ENCODE measurements at regions not wholly inside any gene's neighbourhood (a gene's known extent, or its start where the extent isn't known, plus 50 kb on each side); places are given as distances from the start of the nearest gene placed in this dataset.
"Not testable (repeated sequence)": the region's sequence is repeated elsewhere in the genome, so short reads cannot be mapped to it uniquely, and the experiment has no call there.

DNA sequence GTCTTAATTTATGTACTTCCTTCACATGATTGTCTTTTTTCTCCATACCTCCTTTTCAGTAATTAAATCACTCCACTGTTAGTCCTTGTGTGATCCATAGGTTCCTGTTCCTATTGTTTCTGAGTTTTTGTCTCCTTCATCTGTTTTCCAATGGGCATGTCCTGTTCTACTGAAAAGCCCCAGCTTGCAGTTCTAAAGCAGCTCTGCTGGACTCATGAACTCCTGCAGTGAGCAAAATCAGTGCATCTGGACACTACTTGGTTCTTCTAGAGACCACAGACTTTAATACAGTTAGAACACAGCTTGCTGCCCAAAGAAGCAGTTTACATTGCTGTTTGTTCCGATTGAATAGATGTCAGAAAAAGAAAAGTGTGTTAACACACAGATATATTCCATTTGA is 593.3 kb upstream of the HS3ST5 start (continued):
- no peak for TF ChIP-seq RELA (CRISPR knock-in tag; IDR thresholded peaks at IDR 0.05; ENCODE audit: borderline replicate concordance)
- TF ChIP-seq, protein P1, sequence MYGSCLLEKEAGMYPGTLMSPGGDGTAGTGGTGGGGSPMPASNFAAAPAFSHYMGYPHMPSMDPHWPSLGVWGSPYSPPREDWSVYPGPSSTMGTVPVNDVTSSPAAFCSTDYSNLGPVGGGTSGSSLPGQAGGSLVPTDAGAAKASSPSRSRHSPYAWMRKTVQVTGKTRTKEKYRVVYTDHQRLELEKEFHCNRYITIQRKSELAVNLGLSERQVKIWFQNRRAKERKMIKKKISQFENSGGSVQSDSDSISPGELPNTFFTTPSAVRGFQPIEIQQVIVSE (CRISPR knock-in tag; IDR thresholded peaks at IDR 0.05; ENCODE audit: borderline replicate concordance): no peak

DNA sequence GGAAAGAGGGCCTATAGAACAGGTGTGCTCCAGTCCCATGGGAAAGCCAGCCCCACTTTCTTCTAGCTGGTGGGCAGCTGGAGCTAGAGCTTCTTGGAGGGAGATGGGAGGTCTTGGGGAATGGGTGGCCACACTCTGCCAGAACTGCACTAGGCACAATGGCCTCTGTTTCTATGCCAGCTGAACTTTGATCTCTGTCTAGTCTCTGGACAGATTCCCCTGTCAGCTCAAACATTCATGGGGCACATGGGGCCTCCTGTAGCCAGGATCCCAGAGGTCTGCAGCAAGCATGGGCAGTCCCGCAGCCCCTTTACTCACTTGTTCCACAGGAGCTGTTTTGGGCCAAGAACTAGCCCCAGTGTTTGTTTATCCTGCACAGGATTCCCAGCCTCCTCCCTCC is 591.3 kb upstream of the HS3ST5 start:
- POLR2A ChIA-PET: no interaction called here
- TF ChIP-seq, protein P2, sequence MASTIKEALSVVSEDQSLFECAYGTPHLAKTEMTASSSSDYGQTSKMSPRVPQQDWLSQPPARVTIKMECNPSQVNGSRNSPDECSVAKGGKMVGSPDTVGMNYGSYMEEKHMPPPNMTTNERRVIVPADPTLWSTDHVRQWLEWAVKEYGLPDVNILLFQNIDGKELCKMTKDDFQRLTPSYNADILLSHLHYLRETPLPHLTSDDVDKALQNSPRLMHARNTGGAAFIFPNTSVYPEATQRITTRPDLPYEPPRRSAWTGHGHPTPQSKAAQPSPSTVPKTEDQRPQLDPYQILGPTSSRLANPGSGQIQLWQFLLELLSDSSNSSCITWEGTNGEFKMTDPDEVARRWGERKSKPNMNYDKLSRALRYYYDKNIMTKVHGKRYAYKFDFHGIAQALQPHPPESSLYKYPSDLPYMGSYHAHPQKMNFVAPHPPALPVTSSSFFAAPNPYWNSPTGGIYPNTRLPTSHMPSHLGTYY (CRISPR knock-in tag; IDR thresholded peaks at IDR 0.05): no peak
- TF ChIP-seq, protein P3, sequence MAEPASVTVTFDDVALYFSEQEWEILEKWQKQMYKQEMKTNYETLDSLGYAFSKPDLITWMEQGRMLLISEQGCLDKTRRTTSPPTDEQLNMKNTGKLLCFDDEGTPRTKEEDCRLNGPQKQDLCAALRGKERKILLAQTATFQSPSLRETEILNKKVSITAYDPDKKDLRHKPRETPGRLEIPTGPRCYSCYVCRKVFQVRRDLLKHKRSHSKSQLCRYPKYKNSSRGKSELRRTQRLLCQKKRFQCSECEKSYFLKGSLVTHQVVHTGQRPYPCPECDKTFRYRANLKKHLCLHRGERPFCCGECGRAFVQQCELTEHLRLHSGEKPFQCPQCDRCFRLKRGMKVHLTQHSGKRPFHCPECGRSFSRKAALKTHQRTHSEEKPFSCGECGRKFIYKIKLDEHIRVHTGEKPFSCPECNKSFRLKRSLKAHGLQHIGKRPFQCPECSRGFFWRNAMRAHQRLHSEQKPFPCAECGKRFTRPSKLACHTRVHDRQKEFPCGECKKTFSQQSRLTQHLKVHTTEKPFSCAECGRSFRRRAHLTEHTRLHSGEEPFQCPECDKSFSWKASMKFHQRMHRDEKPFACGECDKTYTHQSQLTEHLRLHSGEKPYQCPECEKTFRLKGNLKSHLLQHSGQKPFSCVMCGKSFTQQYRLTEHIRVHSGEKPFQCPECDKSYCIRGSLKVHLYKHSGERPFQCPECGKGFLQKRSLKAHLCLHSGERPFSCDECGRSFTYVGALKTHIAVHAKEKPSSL (CRISPR knock-in tag; conservative IDR thresholded peaks at IDR 0.05): no peak
- TF ChIP-seq ZNF232 (CRISPR knock-in tag; IDR thresholded peaks at IDR 0.05) (no peak), CREM (CRISPR knock-in tag; IDR thresholded peaks at IDR 0.05) (no peak), ETV6 (CRISPR knock-in tag; IDR thresholded peaks at IDR 0.05) (no peak), EMX1 (CRISPR knock-in tag; IDR thresholded peaks at IDR 0.05) (no peak), TEAD1 (CRISPR knock-in tag; IDR thresholded peaks at IDR 0.05) (no peak), NFATC4 (CRISPR knock-in tag; IDR thresholded peaks at IDR 0.05) (no peak), FOXJ3 (CRISPR knock-in tag; IDR thresholded peaks at IDR 0.05; ENCODE audit: borderline replicate concordance) (no peak), RORB (CRISPR knock-in tag; IDR thresholded peaks at IDR 0.05) (no peak), MXD4 (CRISPR knock-in tag; IDR thresholded peaks at IDR 0.05; ENCODE audit: borderline replicate concordance) (no peak), SOX15 (CRISPR knock-in tag; IDR thresholded peaks at IDR 0.05) (no peak)
- TF ChIP-seq, protein P4, sequence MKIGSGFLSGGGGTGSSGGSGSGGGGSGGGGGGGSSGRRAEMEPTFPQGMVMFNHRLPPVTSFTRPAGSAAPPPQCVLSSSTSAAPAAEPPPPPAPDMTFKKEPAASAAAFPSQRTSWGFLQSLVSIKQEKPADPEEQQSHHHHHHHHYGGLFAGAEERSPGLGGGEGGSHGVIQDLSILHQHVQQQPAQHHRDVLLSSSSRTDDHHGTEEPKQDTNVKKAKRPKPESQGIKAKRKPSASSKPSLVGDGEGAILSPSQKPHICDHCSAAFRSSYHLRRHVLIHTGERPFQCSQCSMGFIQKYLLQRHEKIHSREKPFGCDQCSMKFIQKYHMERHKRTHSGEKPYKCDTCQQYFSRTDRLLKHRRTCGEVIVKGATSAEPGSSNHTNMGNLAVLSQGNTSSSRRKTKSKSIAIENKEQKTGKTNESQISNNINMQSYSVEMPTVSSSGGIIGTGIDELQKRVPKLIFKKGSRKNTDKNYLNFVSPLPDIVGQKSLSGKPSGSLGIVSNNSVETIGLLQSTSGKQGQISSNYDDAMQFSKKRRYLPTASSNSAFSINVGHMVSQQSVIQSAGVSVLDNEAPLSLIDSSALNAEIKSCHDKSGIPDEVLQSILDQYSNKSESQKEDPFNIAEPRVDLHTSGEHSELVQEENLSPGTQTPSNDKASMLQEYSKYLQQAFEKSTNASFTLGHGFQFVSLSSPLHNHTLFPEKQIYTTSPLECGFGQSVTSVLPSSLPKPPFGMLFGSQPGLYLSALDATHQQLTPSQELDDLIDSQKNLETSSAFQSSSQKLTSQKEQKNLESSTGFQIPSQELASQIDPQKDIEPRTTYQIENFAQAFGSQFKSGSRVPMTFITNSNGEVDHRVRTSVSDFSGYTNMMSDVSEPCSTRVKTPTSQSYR (CRISPR knock-in tag; IDR thresholded peaks at IDR 0.05): no peak
- TF ChIP-seq, protein P5, sequence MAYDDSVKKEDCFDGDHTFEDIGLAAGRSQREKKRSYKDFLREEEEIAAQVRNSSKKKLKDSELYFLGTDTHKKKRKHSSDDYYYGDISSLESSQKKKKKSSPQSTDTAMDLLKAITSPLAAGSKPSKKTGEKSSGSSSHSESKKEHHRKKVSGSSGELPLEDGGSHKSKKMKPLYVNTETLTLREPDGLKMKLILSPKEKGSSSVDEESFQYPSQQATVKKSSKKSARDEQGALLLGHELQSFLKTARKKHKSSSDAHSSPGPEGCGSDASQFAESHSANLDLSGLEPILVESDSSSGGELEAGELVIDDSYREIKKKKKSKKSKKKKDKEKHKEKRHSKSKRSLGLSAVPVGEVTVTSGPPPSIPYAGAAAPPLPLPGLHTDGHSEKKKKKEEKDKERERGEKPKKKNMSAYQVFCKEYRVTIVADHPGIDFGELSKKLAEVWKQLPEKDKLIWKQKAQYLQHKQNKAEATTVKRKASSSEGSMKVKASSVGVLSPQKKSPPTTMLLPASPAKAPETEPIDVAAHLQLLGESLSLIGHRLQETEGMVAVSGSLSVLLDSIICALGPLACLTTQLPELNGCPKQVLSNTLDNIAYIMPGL (CRISPR knock-in tag; IDR thresholded peaks at IDR 0.05): no peak
- TF ChIP-seq, protein P6, sequence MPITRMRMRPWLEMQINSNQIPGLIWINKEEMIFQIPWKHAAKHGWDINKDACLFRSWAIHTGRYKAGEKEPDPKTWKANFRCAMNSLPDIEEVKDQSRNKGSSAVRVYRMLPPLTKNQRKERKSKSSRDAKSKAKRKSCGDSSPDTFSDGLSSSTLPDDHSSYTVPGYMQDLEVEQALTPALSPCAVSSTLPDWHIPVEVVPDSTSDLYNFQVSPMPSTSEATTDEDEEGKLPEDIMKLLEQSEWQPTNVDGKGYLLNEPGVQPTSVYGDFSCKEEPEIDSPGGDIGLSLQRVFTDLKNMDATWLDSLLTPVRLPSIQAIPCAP (CRISPR knock-in tag; IDR thresholded peaks at IDR 0.05): no peak
- TF ChIP-seq, protein P7, sequence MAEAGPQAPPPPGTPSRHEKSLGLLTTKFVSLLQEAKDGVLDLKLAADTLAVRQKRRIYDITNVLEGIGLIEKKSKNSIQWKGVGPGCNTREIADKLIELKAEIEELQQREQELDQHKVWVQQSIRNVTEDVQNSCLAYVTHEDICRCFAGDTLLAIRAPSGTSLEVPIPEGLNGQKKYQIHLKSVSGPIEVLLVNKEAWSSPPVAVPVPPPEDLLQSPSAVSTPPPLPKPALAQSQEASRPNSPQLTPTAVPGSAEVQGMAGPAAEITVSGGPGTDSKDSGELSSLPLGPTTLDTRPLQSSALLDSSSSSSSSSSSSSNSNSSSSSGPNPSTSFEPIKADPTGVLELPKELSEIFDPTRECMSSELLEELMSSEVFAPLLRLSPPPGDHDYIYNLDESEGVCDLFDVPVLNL (CRISPR knock-in tag; IDR thresholded peaks at IDR 0.05; ENCODE audit: borderline replicate concordance, low read depth): no peak

DNA sequence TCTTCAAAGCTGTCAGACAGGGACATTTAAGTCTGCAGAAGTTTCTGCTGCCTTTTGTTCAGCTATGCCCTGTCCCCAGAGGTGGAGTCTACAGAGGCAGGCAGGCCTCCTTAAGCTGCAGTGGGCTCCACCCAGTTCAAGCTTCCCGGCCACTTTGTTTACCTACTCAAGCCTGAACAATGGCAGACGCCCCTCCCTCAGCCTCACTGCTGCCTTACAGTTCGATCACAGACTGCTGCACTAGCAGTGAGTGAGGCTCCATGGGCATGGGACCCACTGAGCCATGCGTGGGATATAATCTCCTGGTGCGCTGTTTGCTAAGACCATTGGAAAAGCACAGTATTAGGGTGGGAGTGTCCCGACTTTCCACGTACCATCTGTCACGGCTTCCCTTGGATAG is 585.9 kb upstream of the HS3ST5 start:
- peaks cover 18% of the 10 kb centered on the region for H3K36me3 Mint-ChIP-seq
- H3K9me3 Mint-ChIP-seq: peaks cover 58% of the 10 kb centered on the region
- CTCF ChIA-PET; H3K4me1 Mint-ChIP-seq; POLR2A ChIA-PET; ATAC-seq; H3K4me3 Mint-ChIP-seq; DNase-seq (ENCODE audit: low spot score); H3K27ac Mint-ChIP-seq; H3K27me3 Mint-ChIP-seq (ENCODE audit: low read depth): not testable (repeated sequence)

More for the DNA sequence above, 591.3 kb upstream of the HS3ST5 start:
- CTCF ChIA-PET: interaction anchor here (0.6 kb wide), 1 partner anchor 88 kb away, joined by 3 read pairs; no protein-coding TSS in a partner anchor
- Mint-ChIP-seq H3K27ac (no peak overlapping the region), H3K4me1 (peaks cover 8% of the 10 kb centered on the region), H3K27me3 (ENCODE audit: low read depth) (peaks cover 3% of the 10 kb centered on the region), H3K36me3 (peaks cover 11% of the 10 kb centered on the region), H3K9me3 (peaks cover 29% of the 10 kb centered on the region), H3K4me3 (no peak overlapping the region)
- DNase-seq (ENCODE audit: low spot score): no peak
- ATAC-seq: no peak
